HG03196 (cell line): ENCODE measurements at regions not wholly inside any gene's neighbourhood (a gene's known extent, or its start where the extent isn't known, plus 50 kb on each side); places are given as distances from the start of the nearest gene placed in this dataset.

Experiments
- ATAC-seq: cut with Tn5 transposase; IDR thresholded peaks from one replicate; pipeline ENCODE4 v1.9.1; 2021; ENCODE audit not compliant: unreplicated experiment

DNA sequence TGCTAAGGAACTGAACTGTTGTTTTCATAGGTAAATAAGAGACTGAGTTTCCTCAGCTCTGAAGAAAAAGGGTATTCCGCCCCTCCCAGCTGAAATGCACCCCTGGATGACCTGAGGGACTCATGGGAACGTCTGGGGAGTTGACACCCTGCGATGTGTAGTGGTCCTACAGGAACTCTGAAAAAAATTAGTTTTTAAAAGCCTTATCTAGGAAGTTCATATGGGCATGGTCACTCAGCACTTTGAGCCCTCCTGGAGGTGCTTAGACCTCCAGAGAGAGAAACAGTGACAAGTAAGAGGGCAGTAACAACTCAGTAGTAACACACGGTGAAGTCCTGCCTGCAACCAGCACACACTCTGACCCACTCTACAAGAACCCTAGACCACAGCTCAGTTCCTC is 91.2 kb upstream of the CNOT2 start:
- ATAC-seq, result no peak

DNA sequence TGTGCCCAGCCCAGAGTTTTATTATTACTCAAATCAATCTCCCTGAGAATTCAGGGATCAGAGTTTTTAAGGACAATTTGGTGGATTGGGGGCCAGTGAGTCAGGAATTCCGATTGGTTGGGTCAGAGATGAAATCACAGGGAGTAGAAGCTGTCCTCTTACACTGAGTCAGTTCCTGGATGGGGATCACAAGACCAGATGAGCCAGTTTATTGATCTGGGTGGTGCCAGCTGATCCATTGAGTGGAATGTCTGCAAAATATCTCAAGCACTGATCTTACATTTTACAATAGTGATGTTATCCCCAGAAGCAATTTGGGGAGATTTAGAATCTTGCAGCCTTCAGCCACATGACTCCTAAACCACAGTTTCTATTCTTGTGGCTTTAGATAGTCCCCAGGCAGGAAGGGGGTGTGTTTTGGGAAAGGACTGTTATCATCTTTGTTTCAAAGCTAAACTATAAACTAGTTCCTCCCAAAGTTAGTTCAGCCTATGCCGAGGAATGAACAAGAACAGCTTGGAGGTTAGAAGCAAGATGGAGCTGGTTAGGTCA is 89.1 kb upstream of the CNOT2 start:
- no peak for ATAC-seq

DNA sequence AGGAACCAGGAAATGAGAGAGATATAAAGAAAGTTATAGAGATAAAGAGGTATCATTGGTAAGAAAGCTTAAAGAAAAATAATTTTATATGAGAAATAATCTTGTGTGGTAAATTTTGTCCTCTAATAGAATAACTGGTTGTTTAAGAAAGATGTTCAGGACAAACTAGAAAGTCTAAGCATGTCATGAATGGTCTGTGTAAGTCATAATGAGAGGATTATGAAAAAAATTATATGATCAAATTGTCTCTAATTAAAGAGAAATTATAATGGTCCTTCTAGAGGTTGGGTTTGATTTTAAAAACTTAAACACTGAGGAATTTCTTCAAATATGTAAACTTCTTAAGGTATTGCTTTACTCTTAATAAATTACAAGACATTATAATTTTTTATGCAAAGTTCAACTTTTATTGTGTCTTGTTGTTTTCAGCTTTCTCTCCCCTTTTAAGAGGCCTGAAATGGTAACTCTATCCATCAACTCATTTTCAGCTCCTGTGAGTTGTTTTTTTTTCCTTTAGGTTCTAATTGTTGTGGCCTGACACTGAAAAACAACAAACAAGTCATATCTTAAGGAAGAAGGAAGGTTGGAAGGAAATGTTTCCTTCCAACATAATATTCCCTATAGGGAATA is 88.2 kb upstream of the CNOT2 start:
- ATAC-seq, result no peak

- no peak for ATAC-seq
Measured at GRCh38 chr12:70157099-70157498, 86.1 kb upstream of the CNOT2 start.

- no peak for ATAC-seq
Measured at GRCh38 chr12:70165450-70165849, 77.8 kb upstream of the CNOT2 start.

DNA sequence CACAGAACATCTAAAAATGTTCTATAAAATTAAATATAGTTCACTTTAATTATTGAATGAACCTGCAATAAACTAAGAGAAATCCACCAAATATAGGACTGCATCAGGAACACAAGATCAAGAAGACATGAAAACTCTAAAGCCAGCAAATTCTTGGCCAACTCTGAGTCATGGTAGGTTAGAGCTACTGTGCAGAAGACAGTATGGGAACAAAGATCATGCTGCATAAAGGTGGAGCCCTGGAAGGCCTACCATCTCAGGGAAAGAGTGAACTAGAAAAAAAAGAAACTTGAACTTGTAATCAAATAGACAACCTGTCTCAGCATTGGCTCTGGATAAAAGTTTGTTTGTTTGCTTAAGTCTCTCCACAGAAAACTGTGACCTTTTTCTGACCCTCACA is 66.9 kb upstream of the CNOT2 start:
- ATAC-seq, result no peak

GRCh38 chr12:70177631-70178030 is 65.6 kb upstream of the CNOT2 start:
- ATAC-seq, result no peak

DNA sequence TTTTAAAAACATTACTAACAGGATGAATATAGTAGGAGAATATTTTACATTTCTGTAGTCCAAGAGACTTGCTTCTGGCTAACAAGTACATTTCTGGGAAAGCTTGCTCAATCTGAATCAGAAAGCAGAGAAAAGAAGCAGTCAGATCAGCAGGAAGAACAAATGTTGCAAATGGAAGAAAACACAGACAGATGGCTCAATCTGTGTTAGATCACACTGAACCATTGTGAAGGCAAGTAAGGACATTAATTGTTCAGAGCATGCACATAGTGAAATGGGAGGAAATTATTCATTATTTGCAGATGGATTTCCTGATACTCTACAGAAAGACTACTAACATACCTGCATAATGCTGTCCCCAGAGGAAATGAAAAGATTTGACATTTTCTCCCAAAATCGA is 65.2 kb upstream of the CNOT2 start:
- ATAC-seq, result no peak

- ATAC-seq, result no peak
Measured at GRCh38 chr12:70180130-70180529, 63.1 kb upstream of the CNOT2 start.

DNA sequence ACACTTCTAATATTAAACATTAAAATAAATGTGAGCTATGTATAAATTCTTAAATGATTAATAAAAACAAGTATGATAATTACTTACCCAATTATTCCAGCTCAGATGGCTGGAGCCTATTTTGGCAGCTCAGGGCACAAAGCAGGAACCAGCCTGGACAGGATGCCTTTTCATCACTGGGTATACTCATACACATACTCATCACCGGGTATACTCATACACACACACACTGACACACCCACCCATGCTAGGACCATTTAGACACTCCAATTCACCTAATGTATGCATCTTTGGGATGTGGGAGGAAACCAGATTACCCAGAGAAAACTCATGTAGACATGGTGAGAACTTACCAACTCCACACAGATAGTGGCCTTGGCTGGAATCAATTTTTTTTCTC is 57.9 kb upstream of the CNOT2 start:
- no peak for ATAC-seq

- ATAC-seq, result no peak
Measured at GRCh38 chr12:70186436-70186835, 56.8 kb upstream of the CNOT2 start.

DNA sequence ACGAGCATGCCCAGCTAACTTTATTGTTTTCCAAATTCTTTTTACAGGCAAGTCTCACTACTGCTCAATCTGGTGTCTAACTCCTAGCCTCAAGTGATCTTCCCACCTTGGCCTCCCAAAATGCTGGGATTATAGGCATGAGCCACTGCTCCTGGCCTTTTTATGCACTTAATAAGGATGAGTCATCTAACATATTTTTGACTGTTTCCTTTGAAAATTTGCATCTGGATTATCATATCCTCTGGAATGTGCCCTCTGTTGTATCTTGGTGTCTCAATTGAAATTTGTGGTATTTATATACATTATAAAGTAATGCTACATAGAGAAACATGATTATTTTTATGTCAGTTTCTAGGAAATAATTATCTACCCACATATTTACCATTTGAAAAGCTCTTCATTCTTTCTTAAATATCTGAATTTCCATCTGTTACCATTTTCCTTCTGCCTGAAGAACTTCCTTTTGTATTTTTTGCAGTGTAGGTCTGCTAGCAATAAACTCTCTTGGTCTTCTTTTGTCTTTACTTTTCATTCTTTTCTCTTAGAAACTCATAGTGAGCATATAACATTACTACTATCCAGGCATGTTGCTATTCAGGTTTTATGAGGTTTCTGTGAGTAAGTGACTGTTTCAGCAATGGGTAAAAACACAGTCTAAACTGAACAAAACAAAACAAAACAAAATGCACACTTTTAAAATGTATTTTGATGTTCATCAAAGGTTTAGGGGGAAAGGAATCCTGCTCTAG is 52.8 kb upstream of the CNOT2 start:
- ATAC-seq, result no peak
